ENCODE measurements at regions not wholly inside any gene's neighbourhood (a gene's known extent, or its start where the extent isn't known, plus 50 kb on each side); places are given as distances from the start of the nearest gene placed in this dataset.
"Not testable (repeated sequence)": the region's sequence is repeated elsewhere in the genome, so short reads cannot be mapped to it uniquely, and the experiment has no call there.

GRCh38 chr15:53835309-53835708, 75.8 kb upstream of the WDR72 start:
- Histone ChIP-seq H3K27ac (no peak overlapping the region), H3K9me3 (replicated peaks) (no peaks in the 10 kb centered on the region; the same call in 1 of the 2 replicates), H3K4me3 (no peak overlapping the region), H3K27me3 (replicated peaks) (no peaks in the 10 kb centered on the region), H3K4me1 (replicated peaks) (peaks cover 13% of the 10 kb centered on the region; the same call in 1 of the 2 replicates), H3K36me3 (no peaks in the 10 kb centered on the region)
- no peak for DNase-seq (ENCODE audit: low read depth in 1 of 2, low spot score in 2 of 2)

- Histone ChIP-seq H3K36me3 (no peaks in the 10 kb centered on the region), H3K27ac (no peak overlapping the region), H3K4me3 (no peak overlapping the region), H3K4me1 (replicated peaks) (peaks cover 13% of the 10 kb centered on the region; the same call in 1 of the 2 replicates), H3K27me3 (replicated peaks) (no peaks in the 10 kb centered on the region), H3K9me3 (replicated peaks) (no peaks in the 10 kb centered on the region; the same call in 1 of the 2 replicates)
- no peak for DNase-seq (ENCODE audit: low read depth in 1 of 2, low spot score in 2 of 2)
Observed at GRCh38 chr15:53834214-53834613, 74.8 kb upstream of the WDR72 start.

DNA sequence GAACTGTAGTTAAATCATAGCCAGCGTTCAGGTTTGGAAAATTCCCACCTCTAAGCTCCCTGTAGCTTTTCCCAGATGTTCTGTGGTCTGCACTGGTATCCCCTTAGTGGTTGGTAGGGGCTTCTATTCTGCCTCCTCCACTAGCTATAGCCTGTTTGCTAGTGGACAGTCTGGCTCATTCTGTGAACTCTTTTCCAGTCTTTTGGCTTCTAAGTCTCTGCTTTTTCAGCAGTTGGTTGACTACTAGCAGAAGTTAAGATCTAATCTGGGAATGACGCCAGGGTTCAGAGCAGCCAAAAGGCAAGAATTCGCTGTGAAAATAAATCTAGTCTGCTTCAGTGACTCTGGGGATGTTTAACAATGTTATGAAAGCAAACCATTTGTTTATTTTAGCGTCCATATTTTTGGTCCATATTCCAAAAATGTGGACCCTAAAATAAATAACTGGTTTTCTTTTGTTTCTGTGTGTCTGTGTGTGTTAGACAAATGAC, 73.7 kb upstream of the WDR72 start:
- Histone ChIP-seq H3K36me3 (no peaks in the 10 kb centered on the region), H3K9me3 (replicated peaks) (no peaks in the 10 kb centered on the region; the same call in 1 of the 2 replicates), H3K27ac (no peak overlapping the region), H3K27me3 (replicated peaks) (no peaks in the 10 kb centered on the region), H3K4me1 (replicated peaks) (peaks cover 13% of the 10 kb centered on the region; the same call in 1 of the 2 replicates), H3K4me3 (no peak overlapping the region)
- peak in 1 of 2 experiments; percentile 25 for DNase-seq (ENCODE audit: low read depth in 1 of 2, low spot score in 2 of 2)

DNA sequence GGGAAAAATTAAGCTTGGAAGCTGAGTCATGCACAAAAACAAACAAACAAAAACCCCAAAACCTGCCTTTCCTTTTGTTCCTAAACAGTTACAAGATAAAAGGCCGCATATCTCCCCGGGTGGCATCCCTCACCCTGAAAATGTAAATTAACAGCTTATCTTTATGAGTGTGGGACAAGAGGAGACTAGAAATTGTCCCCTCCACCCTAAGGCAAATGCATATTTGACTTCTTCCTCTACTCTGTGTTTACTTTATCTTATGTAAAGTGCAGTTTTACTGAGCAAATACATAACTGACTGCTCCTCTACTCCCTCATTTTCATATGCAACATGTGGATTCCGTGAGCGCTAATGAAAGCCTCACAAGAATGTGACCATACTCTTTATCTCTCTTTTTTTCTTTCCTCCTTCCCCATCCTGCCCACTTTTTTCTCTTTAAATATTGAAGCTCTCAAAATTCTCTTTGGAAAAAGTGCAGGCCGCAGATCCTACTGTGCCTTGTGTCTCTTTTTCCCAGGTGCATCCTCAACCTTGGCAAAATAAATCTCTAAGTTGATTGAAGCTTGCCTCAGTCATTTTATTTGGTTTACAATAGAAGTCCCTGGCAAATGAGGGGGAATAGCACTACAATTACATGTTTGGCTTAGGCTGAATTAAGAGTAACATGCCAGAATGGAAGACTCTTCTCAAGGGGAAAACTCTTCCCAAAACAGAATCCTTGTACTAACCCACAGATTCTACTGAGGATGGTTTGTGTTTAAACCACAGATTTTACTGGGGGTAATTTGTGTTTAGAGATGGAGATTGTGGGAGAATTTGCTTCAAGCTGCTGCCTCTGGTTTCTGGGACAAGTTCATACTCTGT, 72.7 kb upstream of the WDR72 start:
- Histone ChIP-seq H3K27ac (no peak overlapping the region), H3K36me3 (no peaks in the 10 kb centered on the region), H3K4me3 (no peak overlapping the region), H3K9me3 (replicated peaks) (no peaks in the 10 kb centered on the region; the same call in 1 of the 2 replicates), H3K27me3 (replicated peaks) (no peaks in the 10 kb centered on the region), H3K4me1 (replicated peaks) (peaks cover 13% of the 10 kb centered on the region; the same call in 1 of the 2 replicates)
- peak in 1 of 2 experiments; percentile 62 for DNase-seq (ENCODE audit: low read depth in 1 of 2, low spot score in 2 of 2)

GRCh38 chr15:53830707-53831386, 71.4 kb upstream of the WDR72 start:
- H3K36me3 ChIP-seq: no peaks in the 10 kb centered on the region
- H3K4me3 ChIP-seq: no peak overlapping the region
- no peak for DNase-seq (ENCODE audit: low read depth in 1 of 2, low spot score in 2 of 2)
- H3K4me1 ChIP-seq (replicated peaks): peaks cover 13% of the 10 kb centered on the region; the same call in 1 of the 2 replicates
- H3K9me3 ChIP-seq (replicated peaks): no peaks in the 10 kb centered on the region; the same call in 1 of the 2 replicates
- no peak overlapping the region for H3K27ac ChIP-seq
- no peaks in the 10 kb centered on the region for H3K27me3 ChIP-seq (replicated peaks)

DNA sequence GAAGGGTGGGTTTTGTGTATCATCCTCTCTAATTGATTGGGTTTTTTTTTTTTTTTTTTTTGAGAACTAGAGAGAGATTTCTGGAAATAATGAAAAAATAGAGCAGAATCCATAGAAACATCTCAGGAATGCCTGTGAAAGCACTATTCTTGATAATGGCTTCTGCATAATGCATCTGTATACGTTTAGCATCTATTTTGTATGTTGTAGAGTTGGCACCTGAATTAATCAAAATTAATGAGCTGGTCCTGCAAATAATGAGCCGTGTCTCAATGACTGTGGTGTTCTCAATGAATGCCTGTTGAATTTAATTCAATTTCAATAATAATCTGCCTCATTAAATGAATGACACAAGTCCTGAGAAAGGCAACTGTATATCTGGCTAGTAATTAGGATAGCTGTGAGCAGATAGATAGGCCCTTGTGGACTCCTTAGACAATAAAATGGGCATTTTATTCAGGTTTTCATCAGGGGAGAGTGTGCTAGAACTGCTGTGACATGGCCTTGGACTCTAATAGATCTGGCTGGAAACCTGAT, 70.5 kb upstream of the WDR72 start:
- Histone ChIP-seq H3K4me1 (replicated peaks) (peaks cover 13% of the 10 kb centered on the region; the same call in 1 of the 2 replicates), H3K27me3 (replicated peaks) (no peaks in the 10 kb centered on the region), H3K4me3 (no peak overlapping the region), H3K36me3 (no peaks in the 10 kb centered on the region), H3K9me3 (replicated peaks) (peaks cover 3% of the 10 kb centered on the region), H3K27ac (no peak overlapping the region)
- no peak for DNase-seq (ENCODE audit: low read depth in 1 of 2, low spot score in 2 of 2)

DNA sequence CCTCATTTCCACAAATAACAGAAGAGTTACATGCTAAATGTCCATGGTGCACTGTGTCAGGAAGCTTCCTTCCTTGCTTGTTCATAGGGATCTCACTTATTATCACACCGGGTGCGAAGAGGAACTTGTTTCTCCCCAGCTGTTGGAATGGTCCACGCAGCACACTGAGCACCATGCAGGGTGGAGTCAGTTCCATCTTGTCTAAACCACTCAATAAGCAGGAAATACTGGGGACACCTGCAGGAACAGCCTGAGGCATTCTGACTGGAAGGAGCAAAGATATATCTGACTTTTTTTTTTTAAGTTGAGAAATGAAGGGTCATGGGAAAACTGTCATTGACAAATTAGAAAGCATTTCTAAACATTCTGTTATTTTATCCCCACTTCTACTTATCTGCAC, 70.0 kb upstream of the WDR72 start:
- DNase-seq (ENCODE audit: low read depth in 1 of 2, low spot score in 2 of 2): no peak
- Histone ChIP-seq H3K27me3 (replicated peaks) (no peaks in the 10 kb centered on the region), H3K4me3 (no peak overlapping the region), H3K36me3 (no peaks in the 10 kb centered on the region), H3K27ac (no peak overlapping the region), H3K4me1 (replicated peaks) (peaks cover 13% of the 10 kb centered on the region; the same call in 1 of the 2 replicates), H3K9me3 (replicated peaks) (peaks cover 3% of the 10 kb centered on the region)

GRCh38 chr15:53827355-53827754, 67.9 kb upstream of the WDR72 start:
- Histone ChIP-seq H3K36me3 (no peaks in the 10 kb centered on the region), H3K4me3 (no peak overlapping the region), H3K4me1 (replicated peaks) (0 out of 2 replicates have a peak, but pooled peaks cover 5% of the 10 kb centered on the region), H3K27me3 (replicated peaks) (no peaks in the 10 kb centered on the region), H3K9me3 (replicated peaks) (peaks cover 3% of the 10 kb centered on the region; the same call in 1 of the 2 replicates), H3K27ac (no peak overlapping the region)
- no peak for DNase-seq (ENCODE audit: low read depth in 1 of 2, low spot score in 2 of 2)

DNA sequence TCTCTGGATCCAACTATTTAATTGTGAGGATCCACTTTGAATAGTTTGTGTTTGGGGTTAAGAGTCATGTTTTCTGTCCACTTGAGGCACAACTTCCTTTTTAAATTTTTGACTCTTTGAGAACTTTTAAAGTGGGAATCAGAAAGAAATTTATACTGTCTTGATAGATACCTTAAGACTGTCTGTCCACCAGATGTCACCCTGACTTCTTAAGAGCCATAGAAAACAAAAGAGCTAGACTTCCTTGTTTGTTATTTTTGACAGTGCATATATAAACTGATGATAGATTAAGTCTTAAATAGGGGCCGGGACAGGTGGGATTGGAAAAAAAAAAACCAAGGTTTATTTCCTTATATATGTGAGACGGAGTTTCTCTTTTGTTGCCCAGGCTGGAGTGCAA, 52.1 kb upstream of the WDR72 start:
- H3K36me3 ChIP-seq: no peaks in the 10 kb centered on the region
- DNase-seq (ENCODE audit: low read depth in 1 of 2, low spot score in 2 of 2): no peak

GRCh38 chr15:53810306-53810705, 50.8 kb upstream of the WDR72 start:
- not testable (repeated sequence) for H3K9me3 ChIP-seq (replicated peaks); H3K4me1 ChIP-seq (replicated peaks); H3K27ac ChIP-seq; H3K36me3 ChIP-seq; DNase-seq (ENCODE audit: low read depth in 1 of 2, low spot score in 2 of 2); H3K4me3 ChIP-seq; H3K27me3 ChIP-seq (replicated peaks)

More for the DNA sequence above, 52.1 kb upstream of the WDR72 start:
- no peak overlapping the region for H3K27ac ChIP-seq
- H3K4me3 ChIP-seq: no peak overlapping the region
- H3K9me3 ChIP-seq (replicated peaks): no peaks in the 10 kb centered on the region
- H3K27me3 ChIP-seq (replicated peaks): no peaks in the 10 kb centered on the region
- H3K4me1 ChIP-seq (replicated peaks): no peaks in the 10 kb centered on the region

Measured in SJSA1 (cell line).